ENCODE measurements at regions not wholly inside any gene's neighbourhood (a gene's known extent, or its start where the extent isn't known, plus 50 kb on each side); places are given as distances from the start of the nearest gene placed in this dataset.

- DNase-seq = no peak
Measured at GRCh38 chr6:11290027-11290426, 57.6 kb upstream of the NEDD9 start.

GRCh38 chr6:11288065-11288464 is 55.6 kb upstream of the NEDD9 start:
- DNase-seq = no peak

- no peak for DNase-seq
Measured at GRCh38 chr6:11284996-11285395, 52.5 kb upstream of the NEDD9 start.

- no peak for DNase-seq
Measured at GRCh38 chr6:11283629-11284028, 51.2 kb upstream of the NEDD9 start.

- no peak for DNase-seq
Measured at GRCh38 chr6:11282875-11283274, 50.4 kb upstream of the NEDD9 start.
